ENCODE measurements at regions not wholly inside any gene's neighbourhood (a gene's known extent, or its start where the extent isn't known, plus 50 kb on each side); places are given as distances from the start of the nearest gene placed in this dataset.
"Not testable (repeated sequence)": the region's sequence is repeated elsewhere in the genome, so short reads cannot be mapped to it uniquely, and the experiment has no call there.

DNA sequence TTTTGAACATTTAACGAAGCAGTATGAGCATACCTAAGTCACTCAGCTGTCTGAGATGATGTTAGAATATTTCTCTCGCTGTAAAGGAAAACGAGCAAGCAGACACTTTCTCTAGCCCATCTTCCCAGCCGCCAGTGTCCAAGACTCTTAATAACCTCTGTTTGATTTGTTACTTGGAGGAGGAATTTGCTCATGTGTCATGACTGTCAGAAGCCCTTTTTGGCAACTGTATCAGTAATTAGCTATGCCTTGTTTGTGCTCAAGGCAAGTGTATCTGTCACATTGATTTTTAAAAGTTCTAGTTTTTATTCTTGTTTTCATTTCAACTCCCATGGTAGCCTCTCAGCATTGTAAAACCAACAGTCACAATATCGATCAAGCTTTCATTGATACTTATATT is 828.4 kb upstream of the SLC10A2 start:
- H3K27ac ChIP-seq = no peak overlapping the region
- H3K27me3 ChIP-seq = no peaks in the 10 kb centered on the region
- H3K36me3 ChIP-seq = no peaks in the 10 kb centered on the region
- intact Hi-C loops (cut with DNase I) = no loop called here
- WGBS, 2 donors = 92 to 95% methylated on average over 5 of the region's 5 CpGs
- H3K9me3 ChIP-seq = no peaks in the 10 kb centered on the region
- DNase-seq = no peak
- no peak overlapping the region for H3K4me3 ChIP-seq (replicated peaks in 1 of 3)
- no peak for TF ChIP-seq POLR2A (IDR thresholded peaks at IDR 0.05)
- TF ChIP-seq, protein P1, sequence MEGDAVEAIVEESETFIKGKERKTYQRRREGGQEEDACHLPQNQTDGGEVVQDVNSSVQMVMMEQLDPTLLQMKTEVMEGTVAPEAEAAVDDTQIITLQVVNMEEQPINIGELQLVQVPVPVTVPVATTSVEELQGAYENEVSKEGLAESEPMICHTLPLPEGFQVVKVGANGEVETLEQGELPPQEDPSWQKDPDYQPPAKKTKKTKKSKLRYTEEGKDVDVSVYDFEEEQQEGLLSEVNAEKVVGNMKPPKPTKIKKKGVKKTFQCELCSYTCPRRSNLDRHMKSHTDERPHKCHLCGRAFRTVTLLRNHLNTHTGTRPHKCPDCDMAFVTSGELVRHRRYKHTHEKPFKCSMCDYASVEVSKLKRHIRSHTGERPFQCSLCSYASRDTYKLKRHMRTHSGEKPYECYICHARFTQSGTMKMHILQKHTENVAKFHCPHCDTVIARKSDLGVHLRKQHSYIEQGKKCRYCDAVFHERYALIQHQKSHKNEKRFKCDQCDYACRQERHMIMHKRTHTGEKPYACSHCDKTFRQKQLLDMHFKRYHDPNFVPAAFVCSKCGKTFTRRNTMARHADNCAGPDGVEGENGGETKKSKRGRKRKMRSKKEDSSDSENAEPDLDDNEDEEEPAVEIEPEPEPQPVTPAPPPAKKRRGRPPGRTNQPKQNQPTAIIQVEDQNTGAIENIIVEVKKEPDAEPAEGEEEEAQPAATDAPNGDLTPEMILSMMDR (IDR thresholded peaks at IDR 0.05) = no peak
- no peaks in the 10 kb centered on the region for H3K4me1 ChIP-seq

DNA sequence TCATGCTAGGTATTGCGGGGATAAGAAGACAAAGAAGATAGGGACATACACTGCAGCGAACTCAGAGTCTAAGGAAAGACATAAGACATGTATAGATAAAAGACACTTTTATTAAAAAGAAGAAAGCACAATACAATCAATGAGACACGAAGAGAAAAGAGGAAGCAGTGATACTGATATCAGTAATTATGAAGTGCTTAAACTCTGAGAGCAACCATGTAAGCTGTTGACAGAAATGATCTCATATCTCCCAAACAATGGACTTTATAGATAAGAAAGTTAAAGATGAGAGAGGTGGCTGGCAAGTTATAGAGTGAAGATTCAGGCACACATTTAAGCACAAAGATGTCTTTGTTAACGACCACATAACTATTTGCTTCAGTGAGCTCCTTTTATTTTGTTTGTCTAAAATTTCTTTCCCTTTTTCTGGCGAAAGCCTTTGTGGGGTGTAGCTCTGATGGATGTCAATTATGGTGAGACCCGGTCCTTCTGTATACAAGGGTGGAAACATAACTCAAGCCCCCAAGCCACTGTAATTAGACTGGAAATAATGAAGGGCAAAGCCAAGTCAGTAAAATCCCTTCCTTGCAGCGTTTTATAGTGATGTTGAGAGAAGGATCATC is 818.0 kb upstream of the SLC10A2 start:
- no peak for TF ChIP-seq POLR2A (IDR thresholded peaks at IDR 0.05)
- TF ChIP-seq, protein P1 (IDR thresholded peaks at IDR 0.05) = no peak
- intact Hi-C loops (cut with DNase I) = no loop called here
- Histone ChIP-seq H3K9me3 (no peaks in the 10 kb centered on the region), H3K4me3 (replicated peaks in 1 of 3) (no peak overlapping the region), H3K36me3 (no peaks in the 10 kb centered on the region), H3K4me1 (no peaks in the 10 kb centered on the region), H3K27ac (no peak overlapping the region), H3K27me3 (no peaks in the 10 kb centered on the region)
- no peak for DNase-seq
- WGBS, 2 donors = 76 to 78% methylated on average over 7 of the region's 7 CpGs

DNA sequence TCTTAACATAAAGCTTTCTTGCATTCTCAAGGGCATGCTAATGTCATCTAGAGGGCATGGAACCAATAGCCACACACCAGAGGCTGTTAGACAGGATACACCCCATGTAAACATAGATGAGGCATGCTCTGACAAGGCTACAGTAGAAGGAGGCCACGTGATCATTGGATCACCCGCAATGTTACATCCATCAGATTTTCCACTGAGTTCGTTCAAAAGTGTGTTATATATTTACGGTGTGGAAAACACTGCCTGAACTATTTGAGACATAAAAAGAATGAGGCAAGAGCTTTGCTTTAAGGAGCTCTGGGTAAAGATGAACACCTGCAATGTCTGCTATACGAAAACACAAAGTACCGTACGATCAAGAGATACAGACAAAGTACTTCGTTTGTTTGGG is 817.5 kb upstream of the SLC10A2 start:
- no peaks in the 10 kb centered on the region for H3K27me3 ChIP-seq
- no peaks in the 10 kb centered on the region for H3K36me3 ChIP-seq
- H3K27ac ChIP-seq = no peak overlapping the region
- H3K9me3 ChIP-seq = no peaks in the 10 kb centered on the region
- intact Hi-C loops (cut with DNase I) = no loop called here
- TF ChIP-seq, protein P1 (IDR thresholded peaks at IDR 0.05) = no peak
- no peak for TF ChIP-seq POLR2A (IDR thresholded peaks at IDR 0.05)
- H3K4me3 ChIP-seq (replicated peaks in 1 of 3) = no peak overlapping the region
- 86 to 87% methylated on average over 8 of the region's 8 CpGs for WGBS, 2 donors
- DNase-seq = no peak
- no peaks in the 10 kb centered on the region for H3K4me1 ChIP-seq

DNA sequence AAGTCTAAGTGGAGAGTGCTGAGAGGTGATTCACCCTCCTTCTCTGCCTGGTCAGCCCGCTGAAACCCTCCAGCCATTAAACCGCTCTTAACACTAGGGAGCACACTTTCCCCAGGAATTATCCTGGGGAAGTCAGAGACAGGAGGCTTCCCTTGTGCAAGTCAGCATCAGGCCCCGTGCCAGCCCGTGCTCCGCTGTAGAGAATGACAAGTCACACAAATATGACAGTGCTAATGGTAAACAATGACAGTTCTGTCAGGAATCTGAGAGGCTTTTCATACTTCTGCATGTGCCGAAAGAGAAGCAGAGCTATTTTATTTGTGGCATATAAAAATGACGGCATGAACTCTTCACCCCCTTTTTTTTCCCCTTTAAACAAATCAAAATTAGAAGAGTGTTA is 816.9 kb upstream of the SLC10A2 start:
- TF ChIP-seq, protein P1 (IDR thresholded peaks at IDR 0.05) = peak in 4 of 6 experiments; percentile 42 to 67 (median 56)
- no peak for TF ChIP-seq POLR2A (IDR thresholded peaks at IDR 0.05)
- Histone ChIP-seq H3K27ac (no peak overlapping the region), H3K9me3 (no peaks in the 10 kb centered on the region), H3K4me1 (no peaks in the 10 kb centered on the region), H3K27me3 (no peaks in the 10 kb centered on the region), H3K4me3 (replicated peaks in 1 of 3) (no peak overlapping the region), H3K36me3 (no peaks in the 10 kb centered on the region)
- intact Hi-C loops (cut with DNase I) = no loop called here
- peak; percentile 71 to 85 for DNase-seq
- 8 to 9% methylated on average over 7 of the region's 7 CpGs for WGBS, 2 donors

DNA sequence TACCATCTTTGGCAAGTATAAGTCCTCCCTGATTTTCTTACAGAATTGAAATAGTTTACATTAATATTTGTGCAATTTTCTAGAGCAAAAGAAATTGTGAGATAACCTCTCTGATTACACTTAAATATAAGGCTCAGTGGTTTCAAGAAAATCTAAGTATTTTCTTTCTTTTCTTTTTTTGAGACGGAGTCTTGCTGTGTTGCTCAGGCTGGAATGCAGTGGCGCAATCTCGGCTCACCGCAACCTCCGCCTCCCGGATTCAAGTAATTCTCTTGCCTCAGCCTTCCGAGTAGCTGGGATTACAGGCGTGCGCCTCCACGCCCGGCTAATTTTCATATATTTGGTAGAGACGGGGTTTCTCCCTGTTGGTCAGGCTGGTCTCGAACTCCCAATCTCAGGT is 813.9 kb upstream of the SLC10A2 start:
- H3K27ac ChIP-seq; H3K36me3 ChIP-seq; H3K4me3 ChIP-seq (replicated peaks in 1 of 3); DNase-seq; H3K4me1 ChIP-seq; H3K9me3 ChIP-seq; intact Hi-C loops (cut with DNase I); H3K27me3 ChIP-seq: not testable (repeated sequence)
- WGBS, 2 donors = 96 to 97% methylated on average over 13 of the region's 13 CpGs

Data from thyroid gland (tissue), 4 donors.